GM23338 (cell line): ENCODE measurements at regions not wholly inside any gene's neighbourhood (a gene's known extent, or its start where the extent isn't known, plus 50 kb on each side); places are given as distances from the start of the nearest gene placed in this dataset.

Experiments used
- CREB1 ChIP-seq: fragments of 250-450 bp; sonication (Bioruptor Pico); IDR thresholded peaks from 2 replicates; pipeline ENCODE4 v1.5.0; 2020; ENCODE audit warnings: low read depth, mild to moderate bottlenecking, moderate library complexity
- EZH2 ChIP-seq: fragments of 200-600 bp; sonication (generic); IDR thresholded peaks from one replicate; pipeline ENCODE4 v1.8.0; 2017; ENCODE audit warnings: antibody characterized with exemption, mild to moderate bottlenecking, low read depth; ENCODE audit not compliant: unreplicated experiment
- EZH2phosphoT487 ChIP-seq: fragments of 200-600 bp; sonication (generic); IDR thresholded peaks from one replicate; pipeline ENCODE4 v1.8.1; 2018; ENCODE audit warnings: antibody characterized with exemption; ENCODE audit not compliant: unreplicated experiment
- JUNB ChIP-seq: IDR thresholded peaks from one replicate; pipeline ENCODE4 v1.6.1; 2016; ENCODE audit warnings: antibody characterized with exemption; ENCODE audit not compliant: unreplicated experiment
- NANOG ChIP-seq: IDR thresholded peaks from 2 replicates; pipeline ENCODE4 v1.6.1; 2016; ENCODE audit warnings: antibody characterized with exemption, borderline replicate concordance
- STAT1 ChIP-seq: IDR thresholded peaks from one replicate; pipeline ENCODE4 v1.6.1; 2016; ENCODE audit warnings: antibody characterized with exemption; ENCODE audit not compliant: unreplicated experiment
- ZNF114 ChIP-seq: fragments of 250-450 bp; sonication (Bioruptor Pico); IDR thresholded peaks from 2 replicates; pipeline ENCODE4 v1.5.0; 2020; ENCODE audit warnings: mild to moderate bottlenecking, moderate library complexity
- ZNF331 ChIP-seq: fragments of 250-450 bp; sonication (Bioruptor Pico); IDR thresholded peaks from 2 replicates; pipeline ENCODE4 v1.5.0; 2020; ENCODE audit warnings: low read depth, mild to moderate bottlenecking, moderate library complexity
- TF ChIP-seq, protein P1 (sequence below): fragments of 250-450 bp; sonication (Bioruptor Pico); IDR thresholded peaks from 2 replicates; pipeline ENCODE4 v1.5.0; 2020; ENCODE audit warnings: mild to moderate bottlenecking, moderate library complexity
- TF ChIP-seq, protein P2 (sequence below), 2 experiments: fragments of 200-600 bp in 1 of 2; sonication (generic) in 1 of 2; conservative IDR thresholded peaks; 2 replicates each; pipeline versions ENCODE4 v1.5.1 to v1.6.1; 2016 to 2017; ENCODE audit warnings: antibody characterized with exemption in 2 of 2, low read depth in 2 of 2, mild to moderate bottlenecking in 2 of 2, moderate library complexity in 1 of 2
- TF ChIP-seq, protein P3 (sequence below): IDR thresholded peaks from 2 replicates; pipeline ENCODE4 v1.6.1; 2016; ENCODE audit warnings: antibody characterized with exemption

DNA sequence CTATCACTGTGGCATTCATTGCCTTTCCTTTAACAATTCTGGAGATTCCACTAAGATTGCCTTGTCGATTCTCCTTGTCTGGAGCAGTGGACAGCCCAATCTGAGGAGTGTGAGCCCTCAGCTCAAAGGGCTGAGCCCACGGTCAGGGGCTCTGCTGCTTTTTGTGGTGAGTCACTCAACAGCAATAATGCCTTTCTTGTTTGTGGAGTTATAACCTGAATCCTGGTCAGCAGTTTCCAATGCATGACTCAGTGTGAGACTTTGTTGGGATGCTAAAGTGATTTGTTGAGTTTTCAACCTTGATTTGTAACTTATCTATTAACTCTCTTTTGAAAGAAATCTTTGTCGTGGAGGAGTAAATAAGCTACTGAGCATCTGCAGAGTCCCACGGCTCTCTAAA is 183.5 kb downstream of the TJP1 start (continued):
- TF ChIP-seq, protein P1, sequence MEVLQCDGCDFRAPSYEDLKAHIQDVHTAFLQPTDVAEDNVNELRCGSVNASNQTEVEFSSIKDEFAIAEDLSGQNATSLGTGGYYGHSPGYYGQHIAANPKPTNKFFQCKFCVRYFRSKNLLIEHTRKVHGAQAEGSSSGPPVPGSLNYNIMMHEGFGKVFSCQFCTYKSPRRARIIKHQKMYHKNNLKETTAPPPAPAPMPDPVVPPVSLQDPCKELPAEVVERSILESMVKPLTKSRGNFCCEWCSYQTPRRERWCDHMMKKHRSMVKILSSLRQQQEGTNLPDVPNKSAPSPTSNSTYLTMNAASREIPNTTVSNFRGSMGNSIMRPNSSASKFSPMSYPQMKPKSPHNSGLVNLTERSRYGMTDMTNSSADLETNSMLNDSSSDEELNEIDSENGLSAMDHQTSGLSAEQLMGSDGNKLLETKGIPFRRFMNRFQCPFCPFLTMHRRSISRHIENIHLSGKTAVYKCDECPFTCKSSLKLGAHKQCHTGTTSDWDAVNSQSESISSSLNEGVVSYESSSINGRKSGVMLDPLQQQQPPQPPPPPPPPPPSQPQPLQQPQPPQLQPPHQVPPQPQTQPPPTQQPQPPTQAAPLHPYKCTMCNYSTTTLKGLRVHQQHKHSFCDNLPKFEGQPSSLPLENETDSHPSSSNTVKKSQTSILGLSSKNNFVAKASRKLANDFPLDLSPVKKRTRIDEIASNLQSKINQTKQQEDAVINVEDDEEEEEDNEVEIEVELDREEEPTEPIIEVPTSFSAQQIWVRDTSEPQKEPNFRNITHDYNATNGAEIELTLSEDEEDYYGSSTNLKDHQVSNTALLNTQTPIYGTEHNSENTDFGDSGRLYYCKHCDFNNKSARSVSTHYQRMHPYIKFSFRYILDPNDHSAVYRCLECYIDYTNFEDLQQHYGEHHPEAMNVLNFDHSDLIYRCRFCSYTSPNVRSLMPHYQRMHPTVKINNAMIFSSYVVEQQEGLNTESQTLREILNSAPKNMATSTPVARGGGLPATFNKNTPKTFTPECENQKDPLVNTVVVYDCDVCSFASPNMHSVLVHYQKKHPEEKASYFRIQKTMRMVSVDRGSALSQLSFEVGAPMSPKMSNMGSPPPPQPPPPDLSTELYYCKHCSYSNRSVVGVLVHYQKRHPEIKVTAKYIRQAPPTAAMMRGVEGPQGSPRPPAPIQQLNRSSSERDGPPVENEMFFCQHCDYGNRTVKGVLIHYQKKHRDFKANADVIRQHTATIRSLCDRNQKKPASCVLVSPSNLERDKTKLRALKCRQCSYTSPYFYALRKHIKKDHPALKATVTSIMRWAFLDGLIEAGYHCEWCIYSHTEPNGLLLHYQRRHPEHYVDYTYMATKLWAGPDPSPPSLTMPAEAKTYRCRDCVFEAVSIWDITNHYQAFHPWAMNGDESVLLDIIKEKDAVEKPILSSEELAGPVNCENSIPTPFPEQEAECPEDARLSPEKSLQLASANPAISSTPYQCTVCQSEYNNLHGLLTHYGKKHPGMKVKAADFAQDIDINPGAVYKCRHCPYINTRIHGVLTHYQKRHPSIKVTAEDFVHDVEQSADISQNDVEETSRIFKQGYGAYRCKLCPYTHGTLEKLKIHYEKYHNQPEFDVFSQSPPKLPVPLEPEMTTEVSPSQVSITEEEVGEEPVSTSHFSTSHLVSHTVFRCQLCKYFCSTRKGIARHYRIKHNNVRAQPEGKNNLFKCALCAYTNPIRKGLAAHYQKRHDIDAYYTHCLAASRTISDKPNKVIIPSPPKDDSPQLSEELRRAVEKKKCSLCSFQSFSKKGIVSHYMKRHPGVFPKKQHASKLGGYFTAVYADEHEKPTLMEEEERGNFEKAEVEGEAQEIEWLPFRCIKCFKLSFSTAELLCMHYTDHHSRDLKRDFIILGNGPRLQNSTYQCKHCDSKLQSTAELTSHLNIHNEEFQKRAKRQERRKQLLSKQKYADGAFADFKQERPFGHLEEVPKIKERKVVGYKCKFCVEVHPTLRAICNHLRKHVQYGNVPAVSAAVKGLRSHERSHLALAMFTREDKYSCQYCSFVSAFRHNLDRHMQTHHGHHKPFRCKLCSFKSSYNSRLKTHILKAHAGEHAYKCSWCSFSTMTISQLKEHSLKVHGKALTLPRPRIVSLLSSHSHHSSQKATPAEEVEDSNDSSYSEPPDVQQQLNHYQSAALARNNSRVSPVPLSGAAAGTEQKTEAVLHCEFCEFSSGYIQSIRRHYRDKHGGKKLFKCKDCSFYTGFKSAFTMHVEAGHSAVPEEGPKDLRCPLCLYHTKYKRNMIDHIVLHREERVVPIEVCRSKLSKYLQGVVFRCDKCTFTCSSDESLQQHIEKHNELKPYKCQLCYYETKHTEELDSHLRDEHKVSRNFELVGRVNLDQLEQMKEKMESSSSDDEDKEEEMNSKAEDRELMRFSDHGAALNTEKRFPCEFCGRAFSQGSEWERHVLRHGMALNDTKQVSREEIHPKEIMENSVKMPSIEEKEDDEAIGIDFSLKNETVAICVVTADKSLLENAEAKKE (CRISPR knock-in tag) = no peak
- TF ChIP-seq JUNB (no peak), NANOG (no peak), EZH2phosphoT487 (no peak), CREB1 (no peak), ZNF331 (CRISPR knock-in tag) (no peak), ZNF114 (CRISPR knock-in tag) (no peak), EZH2 (no peak), STAT1 (no peak)
- TF ChIP-seq, protein P2, sequence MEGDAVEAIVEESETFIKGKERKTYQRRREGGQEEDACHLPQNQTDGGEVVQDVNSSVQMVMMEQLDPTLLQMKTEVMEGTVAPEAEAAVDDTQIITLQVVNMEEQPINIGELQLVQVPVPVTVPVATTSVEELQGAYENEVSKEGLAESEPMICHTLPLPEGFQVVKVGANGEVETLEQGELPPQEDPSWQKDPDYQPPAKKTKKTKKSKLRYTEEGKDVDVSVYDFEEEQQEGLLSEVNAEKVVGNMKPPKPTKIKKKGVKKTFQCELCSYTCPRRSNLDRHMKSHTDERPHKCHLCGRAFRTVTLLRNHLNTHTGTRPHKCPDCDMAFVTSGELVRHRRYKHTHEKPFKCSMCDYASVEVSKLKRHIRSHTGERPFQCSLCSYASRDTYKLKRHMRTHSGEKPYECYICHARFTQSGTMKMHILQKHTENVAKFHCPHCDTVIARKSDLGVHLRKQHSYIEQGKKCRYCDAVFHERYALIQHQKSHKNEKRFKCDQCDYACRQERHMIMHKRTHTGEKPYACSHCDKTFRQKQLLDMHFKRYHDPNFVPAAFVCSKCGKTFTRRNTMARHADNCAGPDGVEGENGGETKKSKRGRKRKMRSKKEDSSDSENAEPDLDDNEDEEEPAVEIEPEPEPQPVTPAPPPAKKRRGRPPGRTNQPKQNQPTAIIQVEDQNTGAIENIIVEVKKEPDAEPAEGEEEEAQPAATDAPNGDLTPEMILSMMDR (conservative IDR thresholded peaks at IDR 0.05; ENCODE audit: low read depth in 2 of 2) = no peak
- TF ChIP-seq, protein P3, sequence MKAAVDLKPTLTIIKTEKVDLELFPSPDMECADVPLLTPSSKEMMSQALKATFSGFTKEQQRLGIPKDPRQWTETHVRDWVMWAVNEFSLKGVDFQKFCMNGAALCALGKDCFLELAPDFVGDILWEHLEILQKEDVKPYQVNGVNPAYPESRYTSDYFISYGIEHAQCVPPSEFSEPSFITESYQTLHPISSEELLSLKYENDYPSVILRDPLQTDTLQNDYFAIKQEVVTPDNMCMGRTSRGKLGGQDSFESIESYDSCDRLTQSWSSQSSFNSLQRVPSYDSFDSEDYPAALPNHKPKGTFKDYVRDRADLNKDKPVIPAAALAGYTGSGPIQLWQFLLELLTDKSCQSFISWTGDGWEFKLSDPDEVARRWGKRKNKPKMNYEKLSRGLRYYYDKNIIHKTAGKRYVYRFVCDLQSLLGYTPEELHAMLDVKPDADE = no peak
